ENCODE measurements at regions not wholly inside any gene's neighbourhood (a gene's known extent, or its start where the extent isn't known, plus 50 kb on each side); places are given as distances from the start of the nearest gene placed in this dataset.

GRCh38 chr9:29753638-29754037, 2180.4 kb upstream of the C9orf72 start:
- no TSS peak for BruUV-seq (replicated peaks)
- Histone ChIP-seq H3K27me3 (ENCODE audit: control insufficient read depth, insufficient read depth, low read length) (no peaks in the 10 kb centered on the region), H3K36me3 (ENCODE audit: control insufficient read depth, insufficient read depth, low read length) (no peaks in the 10 kb centered on the region), H3K9me3 (ENCODE audit: control insufficient read depth, insufficient read depth, low read depth, low read length) (no peaks in the 10 kb centered on the region; the same call in 1 of the 2 replicates), H3K4me1 (ENCODE audit: control insufficient read depth, insufficient read depth, low read length) (no peaks in the 10 kb centered on the region), H3K4me3 (ENCODE audit: low read depth in 2 of 2, low read length in 2 of 2) (no peak overlapping the region), H3K27ac (ENCODE audit: low read length) (no peak overlapping the region)
- DNase-seq (ENCODE audit: low read depth, low spot score) (no peak), ATAC-seq (no peak)
- in situ Hi-C loops (cut with HindIII; ENCODE audit: low pct_unique_long_range_greater_than_20kb, low sequenced_read_pairs) = no loop called here
- TF ChIP-seq POLR2AphosphoS5 (IDR thresholded peaks at IDR 0.05; ENCODE audit: low read depth, low read length) (no peak), SIN3A (IDR thresholded peaks at IDR 0.05; ENCODE audit: borderline replicate concordance, insufficient read depth, low read depth, low read length) (no peak), TCF7L2 (IDR thresholded peaks at IDR 0.05; ENCODE audit: low read depth, low read length) (no peak)
- TF ChIP-seq, protein P1, sequence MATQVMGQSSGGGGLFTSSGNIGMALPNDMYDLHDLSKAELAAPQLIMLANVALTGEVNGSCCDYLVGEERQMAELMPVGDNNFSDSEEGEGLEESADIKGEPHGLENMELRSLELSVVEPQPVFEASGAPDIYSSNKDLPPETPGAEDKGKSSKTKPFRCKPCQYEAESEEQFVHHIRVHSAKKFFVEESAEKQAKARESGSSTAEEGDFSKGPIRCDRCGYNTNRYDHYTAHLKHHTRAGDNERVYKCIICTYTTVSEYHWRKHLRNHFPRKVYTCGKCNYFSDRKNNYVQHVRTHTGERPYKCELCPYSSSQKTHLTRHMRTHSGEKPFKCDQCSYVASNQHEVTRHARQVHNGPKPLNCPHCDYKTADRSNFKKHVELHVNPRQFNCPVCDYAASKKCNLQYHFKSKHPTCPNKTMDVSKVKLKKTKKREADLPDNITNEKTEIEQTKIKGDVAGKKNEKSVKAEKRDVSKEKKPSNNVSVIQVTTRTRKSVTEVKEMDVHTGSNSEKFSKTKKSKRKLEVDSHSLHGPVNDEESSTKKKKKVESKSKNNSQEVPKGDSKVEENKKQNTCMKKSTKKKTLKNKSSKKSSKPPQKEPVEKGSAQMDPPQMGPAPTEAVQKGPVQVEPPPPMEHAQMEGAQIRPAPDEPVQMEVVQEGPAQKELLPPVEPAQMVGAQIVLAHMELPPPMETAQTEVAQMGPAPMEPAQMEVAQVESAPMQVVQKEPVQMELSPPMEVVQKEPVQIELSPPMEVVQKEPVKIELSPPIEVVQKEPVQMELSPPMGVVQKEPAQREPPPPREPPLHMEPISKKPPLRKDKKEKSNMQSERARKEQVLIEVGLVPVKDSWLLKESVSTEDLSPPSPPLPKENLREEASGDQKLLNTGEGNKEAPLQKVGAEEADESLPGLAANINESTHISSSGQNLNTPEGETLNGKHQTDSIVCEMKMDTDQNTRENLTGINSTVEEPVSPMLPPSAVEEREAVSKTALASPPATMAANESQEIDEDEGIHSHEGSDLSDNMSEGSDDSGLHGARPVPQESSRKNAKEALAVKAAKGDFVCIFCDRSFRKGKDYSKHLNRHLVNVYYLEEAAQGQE (IDR thresholded peaks at IDR 0.05; ENCODE audit: insufficient read depth in 1 of 2, low read depth in 2 of 2, low read length in 1 of 2) = no peak
- TF ChIP-seq, protein P2, sequence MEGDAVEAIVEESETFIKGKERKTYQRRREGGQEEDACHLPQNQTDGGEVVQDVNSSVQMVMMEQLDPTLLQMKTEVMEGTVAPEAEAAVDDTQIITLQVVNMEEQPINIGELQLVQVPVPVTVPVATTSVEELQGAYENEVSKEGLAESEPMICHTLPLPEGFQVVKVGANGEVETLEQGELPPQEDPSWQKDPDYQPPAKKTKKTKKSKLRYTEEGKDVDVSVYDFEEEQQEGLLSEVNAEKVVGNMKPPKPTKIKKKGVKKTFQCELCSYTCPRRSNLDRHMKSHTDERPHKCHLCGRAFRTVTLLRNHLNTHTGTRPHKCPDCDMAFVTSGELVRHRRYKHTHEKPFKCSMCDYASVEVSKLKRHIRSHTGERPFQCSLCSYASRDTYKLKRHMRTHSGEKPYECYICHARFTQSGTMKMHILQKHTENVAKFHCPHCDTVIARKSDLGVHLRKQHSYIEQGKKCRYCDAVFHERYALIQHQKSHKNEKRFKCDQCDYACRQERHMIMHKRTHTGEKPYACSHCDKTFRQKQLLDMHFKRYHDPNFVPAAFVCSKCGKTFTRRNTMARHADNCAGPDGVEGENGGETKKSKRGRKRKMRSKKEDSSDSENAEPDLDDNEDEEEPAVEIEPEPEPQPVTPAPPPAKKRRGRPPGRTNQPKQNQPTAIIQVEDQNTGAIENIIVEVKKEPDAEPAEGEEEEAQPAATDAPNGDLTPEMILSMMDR (IDR thresholded peaks at IDR 0.05) = no peak
- POLR2A ChIA-PET = no interaction called here
- intact Hi-C loops (cut with micrococcal nuclease; ENCODE audit: unreplicated experiment) = no loop called here
- CTCF ChIA-PET = no interaction called here

DNA sequence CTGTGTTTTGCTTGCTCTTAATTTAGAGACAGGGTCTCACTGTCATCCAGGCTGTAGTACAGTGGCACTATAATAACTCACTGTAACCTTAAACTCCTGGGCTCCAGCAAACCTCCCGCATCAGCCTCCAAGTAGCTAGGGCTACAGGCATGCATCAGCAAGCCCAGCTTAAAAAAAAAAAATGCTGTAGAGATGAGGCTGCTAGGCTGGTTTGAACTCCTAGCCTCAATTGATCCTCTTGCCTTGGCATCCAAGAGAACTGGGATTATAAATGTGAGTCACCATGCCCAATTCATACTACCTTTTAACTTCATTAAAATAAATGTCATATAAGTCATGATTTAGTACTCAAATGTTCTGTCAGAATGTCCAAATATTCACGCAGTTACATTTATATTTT, 2195.7 kb upstream of the C9orf72 start:
- TF ChIP-seq POLR2AphosphoS5 (IDR thresholded peaks at IDR 0.05; ENCODE audit: low read depth, low read length) (no peak), SIN3A (IDR thresholded peaks at IDR 0.05; ENCODE audit: borderline replicate concordance, insufficient read depth, low read depth, low read length) (no peak), TCF7L2 (IDR thresholded peaks at IDR 0.05; ENCODE audit: low read depth, low read length) (no peak)
- TF ChIP-seq, protein P1 (IDR thresholded peaks at IDR 0.05; ENCODE audit: insufficient read depth in 1 of 2, low read depth in 2 of 2, low read length in 1 of 2) = no peak
- TF ChIP-seq, protein P2 (IDR thresholded peaks at IDR 0.05) = no peak
- intact Hi-C loops (cut with micrococcal nuclease; ENCODE audit: unreplicated experiment) = no loop called here
- BruUV-seq (replicated peaks) = no TSS peak

More for the DNA sequence above, 2195.7 kb upstream of the C9orf72 start:
- Histone ChIP-seq H3K4me1 (ENCODE audit: control insufficient read depth, insufficient read depth, low read length) (no peaks in the 10 kb centered on the region), H3K27me3 (ENCODE audit: control insufficient read depth, insufficient read depth, low read length) (no peaks in the 10 kb centered on the region), H3K9me3 (ENCODE audit: control insufficient read depth, insufficient read depth, low read depth, low read length) (no peaks in the 10 kb centered on the region), H3K36me3 (ENCODE audit: control insufficient read depth, insufficient read depth, low read length) (no peaks in the 10 kb centered on the region), H3K4me3 (ENCODE audit: low read depth in 2 of 2, low read length in 2 of 2) (no peak overlapping the region), H3K27ac (ENCODE audit: low read length) (no peak overlapping the region)
- in situ Hi-C loops (cut with HindIII; ENCODE audit: low pct_unique_long_range_greater_than_20kb, low sequenced_read_pairs) = no loop called here
- ChIA-PET CTCF (no interaction called here), POLR2A (no interaction called here)
- DNase-seq (ENCODE audit: low read depth, low spot score) (no peak), ATAC-seq (no peak)
